Spinal cord (tissue), 9 donors: ENCODE measurements at regions not wholly inside any gene's neighbourhood (a gene's known extent, or its start where the extent isn't known, plus 50 kb on each side); places are given as distances from the start of the nearest gene placed in this dataset.

ENCODE experiments used
- DNase-seq, 6 donors: peaks; one replicate each; pipeline versions ENCODE4 v3.0.0 to v3.0.0-alpha.2; 2013 to 2015; ENCODE audit warnings: low spot score in 6 of 6, low read depth in 4 of 6
- H3K27ac ChIP-seq: one replicate; pipeline ENCODE4 v1.5.1; 2013; ENCODE audit warnings: low read depth, low read length, control low read depth
- H3K27me3 ChIP-seq: one replicate; pipeline ENCODE4 v1.6.1; 2013; ENCODE audit warnings: low read length; ENCODE audit not compliant: control insufficient read depth, insufficient read depth
- H3K36me3 ChIP-seq: one replicate; pipeline ENCODE4 v1.6.1; 2013; ENCODE audit warnings: low read length; ENCODE audit not compliant: control insufficient read depth, insufficient read depth
- H3K4me1 ChIP-seq: one replicate; pipeline ENCODE4 v1.6.1; 2013; ENCODE audit warnings: low read length; ENCODE audit not compliant: control insufficient read depth, insufficient read depth
- H3K4me3 ChIP-seq: one replicate; pipeline ENCODE4 v1.5.1; 2013; ENCODE audit warnings: low read depth, low read length, control low read depth
- H3K9me3 ChIP-seq: one replicate; pipeline ENCODE4 v1.6.1; 2013; ENCODE audit warnings: low read length; ENCODE audit not compliant: control insufficient read depth, insufficient read depth
- WGBS: methylation state at CpG from one replicate; pipeline ENCODE4 v1.1.5; 2013; ENCODE audit warnings: missing lambda C conversion rate; ENCODE audit not compliant: insufficient coverage; 5-methylcytosine and 5-hydroxymethylcytosine counted together
- donor health status: healthy.

GRCh38 chr4:78720994-78721677 is 55.0 kb upstream of the BMP2K start:
- H3K27me3 ChIP-seq = no peaks in the 10 kb centered on the region
- peaks cover 4% of the 10 kb centered on the region for H3K4me1 ChIP-seq
- DNase-seq = no peak
- 84% methylated on average over 5 of the region's 10 CpGs for WGBS
- no peak overlapping the region for H3K27ac ChIP-seq
- H3K9me3 ChIP-seq = no peaks in the 10 kb centered on the region
- no peaks in the 10 kb centered on the region for H3K36me3 ChIP-seq
- no peak overlapping the region for H3K4me3 ChIP-seq

GRCh38 chr4:78721747-78722146 is 54.4 kb upstream of the BMP2K start:
- WGBS = 56% methylated on average over 3 of the region's 4 CpGs
- Histone ChIP-seq H3K4me3 (no peak overlapping the region), H3K36me3 (no peaks in the 10 kb centered on the region), H3K4me1 (peaks cover 4% of the 10 kb centered on the region), H3K27me3 (no peaks in the 10 kb centered on the region), H3K27ac (no peak overlapping the region), H3K9me3 (no peaks in the 10 kb centered on the region)
- DNase-seq = no peak

GRCh38 chr4:78722320-78722719 is 53.8 kb upstream of the BMP2K start:
- H3K9me3 ChIP-seq = no peaks in the 10 kb centered on the region

GRCh38 chr4:78722878-78723277 is 53.3 kb upstream of the BMP2K start:
- H3K4me1 ChIP-seq = peaks cover 4% of the 10 kb centered on the region
- peak in 1 of 6 donors; percentile 9 for DNase-seq
- no peaks in the 10 kb centered on the region for H3K9me3 ChIP-seq
- H3K4me3 ChIP-seq = no peak overlapping the region
- no peak overlapping the region for H3K27ac ChIP-seq
- H3K27me3 ChIP-seq = no peaks in the 10 kb centered on the region
- H3K36me3 ChIP-seq = no peaks in the 10 kb centered on the region

More at GRCh38 chr4:78722320-78722719, 53.8 kb upstream of the BMP2K start:
- H3K4me1 ChIP-seq = peaks cover 4% of the 10 kb centered on the region
- no peak for DNase-seq
- no peaks in the 10 kb centered on the region for H3K36me3 ChIP-seq
- H3K4me3 ChIP-seq = no peak overlapping the region
- H3K27me3 ChIP-seq = no peaks in the 10 kb centered on the region
- WGBS = 30% methylated on average over 1 of the region's 5 CpGs
- no peak overlapping the region for H3K27ac ChIP-seq
